ENCODE measurements at regions not wholly inside any gene's neighbourhood (a gene's known extent, or its start where the extent isn't known, plus 50 kb on each side); places are given as distances from the start of the nearest gene placed in this dataset.

DNA sequence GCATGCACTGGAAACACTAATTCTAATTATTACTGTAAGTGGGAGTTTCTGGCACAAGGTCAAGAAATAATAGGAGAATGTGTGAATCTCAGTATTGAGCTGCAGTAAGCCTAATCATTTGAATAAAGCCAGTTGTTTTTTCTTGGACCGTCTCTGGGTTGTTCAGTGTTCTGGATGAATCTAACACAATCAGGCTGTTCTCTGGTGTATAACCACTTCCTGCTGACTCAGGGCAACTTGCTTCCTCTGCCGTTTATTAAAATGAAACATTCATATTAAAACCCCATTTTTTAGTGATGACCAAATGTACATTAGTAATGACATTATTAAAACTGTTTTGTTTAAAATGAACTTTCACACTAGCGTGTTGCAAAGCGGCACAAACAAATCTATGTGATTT lies 273.1 kb upstream of the SNX7 start:
- peak; percentile 87 for DNase-seq
- Histone ChIP-seq H3K4me2 (ENCODE audit: low read length) (peak overlapping the region; percentile 75), H3K4me3 (ENCODE audit: low read length) (0 out of 2 replicates have a peak overlapping the region, but pooled peaks have one; percentile 17), H3K9me2 (replicated peaks; ENCODE audit: low read length) (no peaks in the 10 kb centered on the region), H3K9me3 (ENCODE audit: low read length) (no peaks in the 10 kb centered on the region), H3F3A (ENCODE audit: low read length, unreplicated experiment) (no peaks in the 10 kb centered on the region), H3K4me1 (ENCODE audit: insufficient read depth, low read length) (peaks cover 48% of the 10 kb centered on the region), H4K20me1 (ENCODE audit: low read length) (no peaks in the 10 kb centered on the region), H3K79me2 (ENCODE audit: low read length) (no peaks in the 10 kb centered on the region), H3K9ac (ENCODE audit: low read length) (peak overlapping the region; percentile 64), H3K27ac (ENCODE audit: low read length) (peak overlapping the region; percentile 89), H2AFZ (ENCODE audit: low read length) (peak overlapping the region; percentile 58), H3K36me3 (ENCODE audit: low read depth, low read length) (no peaks in the 10 kb centered on the region), H3K27me3 (ENCODE audit: low read length) (no peaks in the 10 kb centered on the region)
- CTCF ChIA-PET: no interaction called here
- intact Hi-C loops (cut with micrococcal nuclease): loop anchor here (2.0 kb wide), 1 partner anchor 58 kb away; no protein-coding TSS in a partner anchor
- peak; percentile 90 for ATAC-seq
- POLR2A ChIA-PET (ENCODE audit: unreplicated experiment): interaction anchor here (0.6 to 0.7 kb wide), 3 partner anchors 57 to 335 kb away, joined by 3 read pairs; no protein-coding TSS in a partner anchor
- BruUV-seq (replicated peaks): no TSS peak
- TF ChIP-seq EZH2 (IDR thresholded peaks at IDR 0.05; ENCODE audit: low read length, unreplicated experiment) (no peak), EZH2phosphoT487 (IDR thresholded peaks at IDR 0.05; ENCODE audit: borderline replicate concordance, low read length) (no peak)
- TF ChIP-seq, protein P1, sequence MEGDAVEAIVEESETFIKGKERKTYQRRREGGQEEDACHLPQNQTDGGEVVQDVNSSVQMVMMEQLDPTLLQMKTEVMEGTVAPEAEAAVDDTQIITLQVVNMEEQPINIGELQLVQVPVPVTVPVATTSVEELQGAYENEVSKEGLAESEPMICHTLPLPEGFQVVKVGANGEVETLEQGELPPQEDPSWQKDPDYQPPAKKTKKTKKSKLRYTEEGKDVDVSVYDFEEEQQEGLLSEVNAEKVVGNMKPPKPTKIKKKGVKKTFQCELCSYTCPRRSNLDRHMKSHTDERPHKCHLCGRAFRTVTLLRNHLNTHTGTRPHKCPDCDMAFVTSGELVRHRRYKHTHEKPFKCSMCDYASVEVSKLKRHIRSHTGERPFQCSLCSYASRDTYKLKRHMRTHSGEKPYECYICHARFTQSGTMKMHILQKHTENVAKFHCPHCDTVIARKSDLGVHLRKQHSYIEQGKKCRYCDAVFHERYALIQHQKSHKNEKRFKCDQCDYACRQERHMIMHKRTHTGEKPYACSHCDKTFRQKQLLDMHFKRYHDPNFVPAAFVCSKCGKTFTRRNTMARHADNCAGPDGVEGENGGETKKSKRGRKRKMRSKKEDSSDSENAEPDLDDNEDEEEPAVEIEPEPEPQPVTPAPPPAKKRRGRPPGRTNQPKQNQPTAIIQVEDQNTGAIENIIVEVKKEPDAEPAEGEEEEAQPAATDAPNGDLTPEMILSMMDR (conservative IDR thresholded peaks at IDR 0.05; ENCODE audit: low read depth, low read length): no peak

DNA sequence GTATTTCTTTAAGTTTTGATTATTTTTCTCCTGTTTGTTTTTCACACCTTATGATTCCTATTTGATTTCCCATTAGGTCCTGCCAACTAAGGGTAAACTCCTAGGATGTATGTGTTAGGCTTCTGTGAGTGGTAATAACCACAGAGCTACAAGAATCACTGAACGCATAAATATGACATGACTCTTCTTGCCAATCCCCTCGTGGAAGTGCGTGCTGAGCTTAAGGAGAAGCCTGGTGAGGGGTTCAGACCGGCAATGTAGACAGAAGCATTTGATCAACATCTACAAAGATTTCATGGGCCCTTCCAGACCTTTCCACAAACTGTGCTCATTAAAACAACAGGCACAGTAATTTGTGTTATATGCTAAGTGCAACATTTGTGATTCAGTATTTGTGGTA lies 273.8 kb upstream of the SNX7 start:
- Histone ChIP-seq H3K79me2 (ENCODE audit: low read length) (no peaks in the 10 kb centered on the region), H3K27me3 (ENCODE audit: low read length) (no peaks in the 10 kb centered on the region), H2AFZ (ENCODE audit: low read length) (peak overlapping the region; percentile 58), H3K9ac (ENCODE audit: low read length) (peak overlapping the region; percentile 64), H3K4me3 (ENCODE audit: low read length) (no peak overlapping the region), H4K20me1 (ENCODE audit: low read length) (no peaks in the 10 kb centered on the region), H3K36me3 (ENCODE audit: low read depth, low read length) (no peaks in the 10 kb centered on the region), H3K9me2 (replicated peaks; ENCODE audit: low read length) (no peaks in the 10 kb centered on the region), H3K9me3 (ENCODE audit: low read length) (no peaks in the 10 kb centered on the region), H3K4me2 (ENCODE audit: low read length) (peak overlapping the region; percentile 75), H3K27ac (ENCODE audit: low read length) (peak overlapping the region; percentile 89), H3F3A (ENCODE audit: low read length, unreplicated experiment) (no peaks in the 10 kb centered on the region), H3K4me1 (ENCODE audit: insufficient read depth, low read length) (peaks cover 51% of the 10 kb centered on the region)
- ChIA-PET POLR2A (ENCODE audit: unreplicated experiment) (no interaction called here), CTCF (no interaction called here)
- TF ChIP-seq, protein P1 (conservative IDR thresholded peaks at IDR 0.05; ENCODE audit: low read depth, low read length): no peak
- no peak for TF ChIP-seq EZH2phosphoT487 (IDR thresholded peaks at IDR 0.05; ENCODE audit: borderline replicate concordance, low read length)
- TF ChIP-seq EZH2 (IDR thresholded peaks at IDR 0.05; ENCODE audit: low read length, unreplicated experiment): no peak
- no TSS peak for BruUV-seq (replicated peaks)
- intact Hi-C loops (cut with micrococcal nuclease): loop anchor here (2.0 kb wide), 1 partner anchor 57 kb away; no protein-coding TSS in a partner anchor
- ATAC-seq (no peak), DNase-seq (no peak)

DNA sequence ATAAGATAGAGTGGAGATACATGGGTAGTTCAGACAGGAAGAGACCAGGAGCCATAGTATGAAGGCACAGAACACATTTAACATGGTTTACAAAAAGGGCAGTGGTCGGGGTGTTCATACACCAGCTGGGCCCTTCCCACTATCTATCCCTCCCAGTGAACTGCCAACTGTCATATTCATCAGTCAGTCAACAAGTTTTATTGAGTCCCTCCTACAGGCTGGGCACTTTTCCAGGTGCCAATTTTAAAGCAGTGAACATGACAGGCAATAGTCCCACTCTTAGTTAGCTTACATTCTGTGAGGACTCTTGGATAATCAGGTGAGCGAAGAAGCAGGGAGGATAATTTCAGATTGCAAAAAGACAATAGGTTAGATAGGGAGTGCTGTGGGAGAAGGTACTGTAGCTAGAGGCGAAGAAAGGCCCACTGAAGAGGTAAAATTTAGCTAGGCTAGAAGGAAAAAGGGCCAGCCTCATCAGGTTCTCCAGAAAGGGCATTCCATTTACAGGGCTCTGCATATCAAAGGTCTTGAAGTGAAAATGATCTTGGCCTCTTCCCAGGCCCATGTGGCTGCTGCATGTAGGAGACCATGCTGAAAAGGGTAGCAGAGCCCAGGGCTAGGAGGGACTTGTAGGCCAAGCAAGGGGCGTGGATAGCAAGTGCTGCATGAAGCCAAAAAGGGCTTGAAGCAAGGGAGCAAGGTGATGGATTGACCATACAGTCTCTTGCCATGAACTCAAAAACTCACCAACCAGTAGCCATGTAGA lies 274.7 kb upstream of the SNX7 start:
- no peaks in the 10 kb centered on the region for H3K79me2 ChIP-seq (ENCODE audit: low read length)
- H2AFZ ChIP-seq (ENCODE audit: low read length): peak overlapping the region; percentile 24; the same call in 1 of the 2 replicates
- H3K4me1 ChIP-seq (ENCODE audit: insufficient read depth, low read length): peaks cover 51% of the 10 kb centered on the region
- no peaks in the 10 kb centered on the region for H3K9me3 ChIP-seq (ENCODE audit: low read length)
- TF ChIP-seq, protein P1 (conservative IDR thresholded peaks at IDR 0.05; ENCODE audit: low read depth, low read length): no peak
- TF ChIP-seq EZH2 (IDR thresholded peaks at IDR 0.05; ENCODE audit: low read length, unreplicated experiment) (no peak), EZH2phosphoT487 (IDR thresholded peaks at IDR 0.05; ENCODE audit: borderline replicate concordance, low read length) (no peak)
- intact Hi-C loops (cut with micrococcal nuclease): no loop called here
- no peak overlapping the region for H3K4me3 ChIP-seq (ENCODE audit: low read length)
- peak; percentile 74 for DNase-seq
- H4K20me1 ChIP-seq (ENCODE audit: low read length): no peaks in the 10 kb centered on the region
- no peaks in the 10 kb centered on the region for H3K9me2 ChIP-seq (replicated peaks; ENCODE audit: low read length)
- H3K27ac ChIP-seq (ENCODE audit: low read length): peak overlapping the region; percentile 89
- no peak overlapping the region for H3K9ac ChIP-seq (ENCODE audit: low read length)
- TSS peak; percentile 48 for BruUV-seq (replicated peaks)
- ChIA-PET CTCF (no interaction called here), POLR2A (ENCODE audit: unreplicated experiment) (interaction anchor here (0.5 kb wide), 1 partner anchor 276 kb away, joined by 3 read pairs; no protein-coding TSS in a partner anchor)
- no peaks in the 10 kb centered on the region for H3F3A ChIP-seq (ENCODE audit: low read length, unreplicated experiment)
- H3K4me2 ChIP-seq (ENCODE audit: low read length): peak overlapping the region; percentile 9; the same call in 1 of the 2 replicates
- no peak for ATAC-seq
- H3K27me3 ChIP-seq (ENCODE audit: low read length): no peaks in the 10 kb centered on the region
- no peaks in the 10 kb centered on the region for H3K36me3 ChIP-seq (ENCODE audit: low read depth, low read length)
